ENCODE measurements at regions not wholly inside any gene's neighbourhood (a gene's known extent, or its start where the extent isn't known, plus 50 kb on each side); places are given as distances from the start of the nearest gene placed in this dataset.

- no peak overlapping the region for H3K9ac ChIP-seq (ENCODE audit: control insufficient read depth, extremely low read depth, insufficient read depth, low read length)
- H4K20me1 ChIP-seq (ENCODE audit: control insufficient read depth, extremely low read depth, insufficient read depth, low read length), result no peaks in the 10 kb centered on the region
- no peaks in the 10 kb centered on the region for H3K36me3 ChIP-seq (ENCODE audit: control insufficient read depth in 2 of 2, extremely low read depth in 1 of 2, insufficient read depth in 2 of 2, low read length in 2 of 2)
- dilution Hi-C loops (cut with MboI; ENCODE audit: extremely low pct_ligation_motif_present, low sequenced_read_pairs), result no loop called here
- no peak overlapping the region for H3K4me3 ChIP-seq (ENCODE audit: control insufficient read depth in 2 of 3, extremely low read depth in 1 of 3, insufficient read depth in 2 of 3, low read depth in 1 of 3, low read length in 3 of 3)
- no peaks in the 10 kb centered on the region for H3K79me2 ChIP-seq (ENCODE audit: control insufficient read depth, insufficient read depth, low read length)
- no peaks in the 10 kb centered on the region for H3K9me1 ChIP-seq (ENCODE audit: control insufficient read depth, extremely low read depth, insufficient read depth, low read length)
- peaks cover 8% of the 10 kb centered on the region for H3K27me3 ChIP-seq (ENCODE audit: control insufficient read depth, extremely low read depth, insufficient read depth, low read length)
- H3K4me2 ChIP-seq (ENCODE audit: control insufficient read depth, extremely low read depth, insufficient read depth, low read depth, low read length), result no peak overlapping the region
- no peak overlapping the region for H2AFZ ChIP-seq (ENCODE audit: control insufficient read depth, low read length)
- H3K4me1 ChIP-seq (ENCODE audit: control insufficient read depth, extremely low read depth, insufficient read depth, low read length), result no peaks in the 10 kb centered on the region
- H3K9me3 ChIP-seq (ENCODE audit: control insufficient read depth, low read depth, low read length), result no peaks in the 10 kb centered on the region
- TF ChIP-seq, protein P1, sequence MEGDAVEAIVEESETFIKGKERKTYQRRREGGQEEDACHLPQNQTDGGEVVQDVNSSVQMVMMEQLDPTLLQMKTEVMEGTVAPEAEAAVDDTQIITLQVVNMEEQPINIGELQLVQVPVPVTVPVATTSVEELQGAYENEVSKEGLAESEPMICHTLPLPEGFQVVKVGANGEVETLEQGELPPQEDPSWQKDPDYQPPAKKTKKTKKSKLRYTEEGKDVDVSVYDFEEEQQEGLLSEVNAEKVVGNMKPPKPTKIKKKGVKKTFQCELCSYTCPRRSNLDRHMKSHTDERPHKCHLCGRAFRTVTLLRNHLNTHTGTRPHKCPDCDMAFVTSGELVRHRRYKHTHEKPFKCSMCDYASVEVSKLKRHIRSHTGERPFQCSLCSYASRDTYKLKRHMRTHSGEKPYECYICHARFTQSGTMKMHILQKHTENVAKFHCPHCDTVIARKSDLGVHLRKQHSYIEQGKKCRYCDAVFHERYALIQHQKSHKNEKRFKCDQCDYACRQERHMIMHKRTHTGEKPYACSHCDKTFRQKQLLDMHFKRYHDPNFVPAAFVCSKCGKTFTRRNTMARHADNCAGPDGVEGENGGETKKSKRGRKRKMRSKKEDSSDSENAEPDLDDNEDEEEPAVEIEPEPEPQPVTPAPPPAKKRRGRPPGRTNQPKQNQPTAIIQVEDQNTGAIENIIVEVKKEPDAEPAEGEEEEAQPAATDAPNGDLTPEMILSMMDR (optimal IDR thresholded peaks at IDR 0.05 in 1 of 3, IDR thresholded peaks at IDR 0.05 in 1 of 3, conservative IDR thresholded peaks at IDR 0.05 in 1 of 3; ENCODE audit: extremely low read depth in 1 of 3, insufficient read depth in 2 of 3, low read length in 3 of 3), result no peak
- TF ChIP-seq EZH2 (IDR thresholded peaks at IDR 0.05; ENCODE audit: low read length), result no peak
- H3K27ac ChIP-seq (ENCODE audit: control insufficient read depth, insufficient read depth, low read length), result no peak overlapping the region
- DNase-seq (ENCODE audit: low read depth, low spot score), result no peak
- no peak for FAIRE-seq
Measured at GRCh38 chr9:28024676-28025075, 451.4 kb upstream of the C9orf72 start.

- Histone ChIP-seq H4K20me1 (ENCODE audit: control insufficient read depth, extremely low read depth, insufficient read depth, low read length) (no peaks in the 10 kb centered on the region), H3K27ac (ENCODE audit: control insufficient read depth, insufficient read depth, low read length) (no peak overlapping the region), H3K36me3 (ENCODE audit: control insufficient read depth in 2 of 2, extremely low read depth in 1 of 2, insufficient read depth in 2 of 2, low read length in 2 of 2) (no peaks in the 10 kb centered on the region), H3K9me1 (ENCODE audit: control insufficient read depth, extremely low read depth, insufficient read depth, low read length) (no peaks in the 10 kb centered on the region), H3K27me3 (ENCODE audit: control insufficient read depth, extremely low read depth, insufficient read depth, low read length) (peaks cover 8% of the 10 kb centered on the region), H3K4me1 (ENCODE audit: control insufficient read depth, extremely low read depth, insufficient read depth, low read length) (no peaks in the 10 kb centered on the region), H3K79me2 (ENCODE audit: control insufficient read depth, insufficient read depth, low read length) (no peaks in the 10 kb centered on the region), H3K9me3 (ENCODE audit: control insufficient read depth, low read depth, low read length) (no peaks in the 10 kb centered on the region), H2AFZ (ENCODE audit: control insufficient read depth, low read length) (no peak overlapping the region), H3K4me2 (ENCODE audit: control insufficient read depth, extremely low read depth, insufficient read depth, low read depth, low read length) (no peak overlapping the region), H3K4me3 (ENCODE audit: control insufficient read depth in 2 of 3, extremely low read depth in 1 of 3, insufficient read depth in 2 of 3, low read depth in 1 of 3, low read length in 3 of 3) (no peak overlapping the region), H3K9ac (ENCODE audit: control insufficient read depth, extremely low read depth, insufficient read depth, low read length) (no peak overlapping the region)
- TF ChIP-seq EZH2 (IDR thresholded peaks at IDR 0.05; ENCODE audit: low read length), result no peak
- TF ChIP-seq, protein P1 (optimal IDR thresholded peaks at IDR 0.05 in 1 of 3, IDR thresholded peaks at IDR 0.05 in 1 of 3, conservative IDR thresholded peaks at IDR 0.05 in 1 of 3; ENCODE audit: extremely low read depth in 1 of 3, insufficient read depth in 2 of 3, low read length in 3 of 3), result no peak
- FAIRE-seq, result no peak
- dilution Hi-C loops (cut with MboI; ENCODE audit: extremely low pct_ligation_motif_present, low sequenced_read_pairs), result no loop called here
- DNase-seq (ENCODE audit: low read depth, low spot score), result no peak
Measured at GRCh38 chr9:28025186-28025585, 451.9 kb upstream of the C9orf72 start.

Measured in keratinocyte (primary cell).